22Rv1 (cell line): ENCODE measurements at regions not wholly inside any gene's neighbourhood (a gene's known extent, or its start where the extent isn't known, plus 50 kb on each side); places are given as distances from the start of the nearest gene placed in this dataset.

Experiments
- CTCF ChIP-seq: fragments of 450-650 bp; IDR thresholded peaks from 2 replicates; pipeline ENCODE4 v1.5.1; 2017; ENCODE audit warnings: mild to moderate bottlenecking
- ZFX ChIP-seq: fragments of 450-650 bp; IDR thresholded peaks from 2 replicates; pipeline ENCODE4 v1.6.1; 2017; ENCODE audit warnings: antibody characterized with exemption, borderline replicate concordance

DNA sequence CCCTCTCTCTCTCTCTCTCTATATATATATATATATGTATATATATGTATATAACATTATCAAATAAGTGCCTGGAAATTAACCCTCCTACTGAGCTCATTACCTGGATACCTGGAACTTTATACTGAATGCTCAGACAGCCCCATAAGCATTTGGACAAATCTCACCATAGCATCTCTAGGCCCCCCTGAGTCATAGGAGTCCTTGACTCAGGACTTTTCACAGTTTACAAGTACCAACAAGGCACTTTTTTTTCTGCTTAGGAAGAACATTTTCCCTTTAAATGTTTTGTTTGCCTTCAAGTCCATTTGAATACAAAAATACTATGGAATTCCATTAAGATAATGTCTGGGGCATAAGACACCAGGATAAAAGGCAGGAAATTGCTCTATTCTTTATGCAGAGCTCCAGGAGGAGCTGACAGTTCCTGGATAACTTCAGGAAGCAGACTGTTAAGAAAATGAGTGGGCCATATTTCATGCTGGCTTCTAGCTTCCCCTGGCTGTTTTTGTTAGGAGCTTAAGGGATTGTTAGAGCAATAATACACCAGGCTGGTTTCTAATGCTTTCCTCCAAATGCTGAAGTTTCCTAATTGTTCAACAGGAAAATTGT, 171.7 kb upstream of the ASIC2 start:
- no peak for TF ChIP-seq CTCF
- TF ChIP-seq ZFX = no peak
